Pulmonary artery endothelial cell (primary cell): ENCODE measurements at regions not wholly inside any gene's neighbourhood (a gene's known extent, or its start where the extent isn't known, plus 50 kb on each side); places are given as distances from the start of the nearest gene placed in this dataset.

Experiments used
- DNase-seq: peaks from one replicate; pipeline ENCODE4 v3.0.0-alpha.2; 2011; ENCODE audit warnings: low read depth, low spot score

DNA sequence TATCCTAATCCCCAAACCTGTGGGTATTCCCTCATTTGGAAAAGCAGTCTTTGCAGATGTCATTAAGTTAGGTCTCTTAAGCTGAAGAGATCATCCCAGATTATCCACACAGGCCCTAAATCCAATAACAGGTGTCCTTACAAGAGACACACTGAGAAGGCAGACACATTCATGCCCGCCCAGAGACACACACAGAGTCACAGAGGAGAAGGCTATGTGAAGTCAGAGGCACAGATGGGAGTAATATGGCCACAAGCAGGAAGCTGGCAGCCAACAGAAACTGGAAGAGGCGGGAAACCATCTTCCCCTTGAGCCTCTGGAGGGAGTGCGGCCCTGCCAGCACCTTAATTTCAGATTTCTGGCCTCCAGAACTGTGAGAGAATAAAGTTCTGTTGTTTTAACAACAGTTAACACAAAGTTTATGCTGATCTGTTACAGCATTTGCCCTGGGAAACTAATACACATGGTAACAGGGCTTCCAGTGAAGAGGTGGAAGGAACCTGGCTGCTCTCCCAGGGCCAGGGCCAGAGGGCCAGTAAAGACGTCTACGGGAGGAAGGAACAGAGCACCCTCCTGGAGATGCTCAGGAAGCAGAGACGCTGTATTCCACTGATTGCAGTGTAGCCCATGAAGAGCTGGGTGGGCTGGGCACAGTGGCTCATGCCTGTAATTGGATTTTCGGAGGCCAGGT is 217.5 kb downstream of the GLI2 start:
- no peak for DNase-seq

DNA sequence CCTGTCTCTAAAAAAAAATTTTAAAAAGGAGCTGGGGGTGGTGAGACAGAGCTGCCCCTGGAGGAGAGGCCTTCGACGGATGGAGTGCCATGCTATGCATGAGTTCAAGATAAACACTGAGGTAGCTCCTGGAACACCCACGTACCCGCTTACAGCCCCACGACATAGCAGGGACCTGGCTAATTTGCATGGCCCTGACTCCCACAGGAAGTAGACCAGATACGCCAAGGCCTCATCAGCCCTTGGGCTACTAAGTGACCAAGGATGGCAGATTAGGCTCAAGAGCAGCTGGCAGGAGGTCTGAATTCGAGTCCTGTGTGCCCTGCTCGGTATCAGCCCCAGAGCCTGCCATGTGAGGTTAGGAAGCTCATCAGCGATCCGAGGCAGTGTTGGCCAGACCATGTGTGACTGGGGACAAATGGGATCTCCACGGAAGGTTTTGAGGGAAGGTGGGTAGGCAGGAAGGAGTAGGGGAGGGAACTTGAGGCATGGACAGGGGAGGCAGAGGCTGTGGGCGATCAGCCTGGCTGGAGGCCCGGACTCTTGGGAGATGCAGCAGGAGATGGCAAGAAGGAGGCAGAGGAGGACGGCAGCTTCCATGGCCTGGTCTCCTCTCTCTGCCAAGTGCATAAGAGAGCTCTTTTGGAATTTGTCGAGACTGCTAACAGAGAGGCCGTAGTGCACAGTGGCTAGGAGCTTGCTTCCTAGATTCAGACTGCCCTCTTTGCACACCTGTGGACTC is 218.3 kb downstream of the GLI2 start:
- no peak for DNase-seq

DNA sequence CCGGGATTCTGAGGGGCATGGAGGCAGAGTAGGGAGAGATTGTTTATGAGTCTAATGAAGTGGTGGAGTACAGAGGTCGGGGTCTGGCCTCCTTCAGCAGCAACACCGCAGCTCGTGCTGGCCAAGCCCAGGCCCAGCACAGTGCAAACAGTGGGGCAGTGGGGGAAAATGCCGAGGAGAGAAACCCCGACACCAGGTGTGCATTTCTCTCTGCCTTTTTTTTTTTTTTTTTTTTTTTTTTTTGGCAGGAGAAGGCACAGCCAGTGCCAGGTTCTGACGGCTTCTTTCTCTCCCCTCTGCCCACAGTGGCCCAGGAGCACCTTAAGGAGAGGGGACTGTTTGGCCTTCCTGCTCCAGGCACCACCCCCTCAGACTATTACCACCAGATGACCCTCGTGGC is 219.3 kb downstream of the GLI2 start:
- no peak for DNase-seq

GRCh38 chr2:120955427-120955826 is 219.8 kb downstream of the GLI2 start:
- DNase-seq = no peak

- no peak for DNase-seq
These were observed 221.0 kb downstream of the GLI2 start for GRCh38 chr2:120956486-120957156.

DNA sequence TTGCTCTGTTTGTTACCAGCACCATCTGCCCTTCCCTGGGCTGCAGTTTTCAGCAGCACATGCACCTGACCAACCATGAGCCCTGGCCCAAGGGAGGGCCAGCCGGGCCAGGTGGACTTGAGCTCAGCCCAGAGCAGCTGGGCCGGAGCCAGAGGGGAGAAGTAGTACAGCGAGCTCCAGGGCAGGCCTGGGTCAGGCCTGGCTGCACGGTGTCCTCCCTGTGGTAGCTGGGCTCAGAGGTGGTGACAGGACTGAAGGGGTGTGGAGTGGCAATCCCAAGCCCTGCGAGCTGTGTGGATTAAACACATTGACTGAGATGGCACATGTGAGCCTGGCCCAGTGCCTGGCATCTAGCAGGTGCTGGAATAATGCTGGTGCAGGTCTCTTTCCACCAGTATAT is 222.2 kb downstream of the GLI2 start:
- DNase-seq = no peak

DNA sequence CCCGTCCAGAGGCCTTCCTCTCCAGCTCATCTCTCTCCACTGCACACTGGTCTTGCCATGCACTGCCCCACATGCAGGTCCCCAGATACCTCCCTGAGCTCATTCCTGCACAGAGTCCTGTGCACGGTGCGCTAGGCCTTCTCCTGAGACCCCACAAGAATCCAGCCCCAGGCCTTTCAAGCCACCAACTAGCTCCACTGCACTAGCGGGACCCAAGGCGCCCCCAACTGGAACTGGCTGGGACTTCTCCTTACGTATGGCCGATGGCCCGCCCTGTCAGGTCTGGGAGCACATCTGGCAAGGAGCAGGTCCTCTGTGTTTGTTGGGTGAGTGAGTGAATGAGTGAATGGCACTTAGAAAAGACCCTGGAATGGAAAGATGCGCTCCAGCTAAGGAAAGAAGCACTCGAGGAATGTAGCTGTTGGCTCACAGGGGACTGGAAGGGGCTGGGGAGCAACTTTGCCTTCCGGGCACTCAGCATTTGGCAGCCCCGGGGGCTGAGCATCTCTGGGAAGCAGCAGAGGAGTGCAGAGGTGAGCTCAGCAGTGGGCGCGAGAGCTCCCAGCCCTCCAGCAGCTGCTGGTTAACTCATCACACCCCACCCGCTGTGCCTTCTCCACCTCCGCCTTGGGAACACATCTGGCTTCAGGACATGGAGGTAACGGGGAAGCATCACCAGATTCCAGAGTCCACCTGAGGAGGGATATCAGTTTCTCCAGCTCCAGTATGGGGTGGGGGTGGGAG is 223.1 kb downstream of the GLI2 start:
- DNase-seq = no peak

DNA sequence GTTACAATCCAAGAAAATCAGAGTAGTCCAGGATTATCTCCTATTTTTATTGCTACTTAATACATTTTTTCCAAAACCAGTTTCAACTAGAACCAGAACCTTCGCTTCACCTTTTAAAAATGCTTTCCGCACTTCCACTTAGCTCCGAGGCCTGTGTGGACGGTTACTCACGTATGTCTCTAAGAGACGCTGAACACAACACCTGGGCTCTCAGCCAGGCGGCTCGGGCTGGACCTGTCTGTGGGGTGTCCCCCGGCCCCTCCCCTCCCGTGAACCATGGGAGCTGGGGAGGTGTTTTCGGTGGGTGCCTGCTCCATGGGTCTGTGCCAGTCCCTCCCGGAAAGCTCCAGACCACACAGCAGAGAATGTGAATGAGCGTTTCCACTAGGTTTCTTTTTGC is 223.8 kb downstream of the GLI2 start:
- no peak for DNase-seq

- no peak for DNase-seq
These were observed 225.2 kb downstream of the GLI2 start for GRCh38 chr2:120960770-120961366.

- DNase-seq = no peak
These were observed 225.7 kb downstream of the GLI2 start for GRCh38 chr2:120961396-120961795.

DNA sequence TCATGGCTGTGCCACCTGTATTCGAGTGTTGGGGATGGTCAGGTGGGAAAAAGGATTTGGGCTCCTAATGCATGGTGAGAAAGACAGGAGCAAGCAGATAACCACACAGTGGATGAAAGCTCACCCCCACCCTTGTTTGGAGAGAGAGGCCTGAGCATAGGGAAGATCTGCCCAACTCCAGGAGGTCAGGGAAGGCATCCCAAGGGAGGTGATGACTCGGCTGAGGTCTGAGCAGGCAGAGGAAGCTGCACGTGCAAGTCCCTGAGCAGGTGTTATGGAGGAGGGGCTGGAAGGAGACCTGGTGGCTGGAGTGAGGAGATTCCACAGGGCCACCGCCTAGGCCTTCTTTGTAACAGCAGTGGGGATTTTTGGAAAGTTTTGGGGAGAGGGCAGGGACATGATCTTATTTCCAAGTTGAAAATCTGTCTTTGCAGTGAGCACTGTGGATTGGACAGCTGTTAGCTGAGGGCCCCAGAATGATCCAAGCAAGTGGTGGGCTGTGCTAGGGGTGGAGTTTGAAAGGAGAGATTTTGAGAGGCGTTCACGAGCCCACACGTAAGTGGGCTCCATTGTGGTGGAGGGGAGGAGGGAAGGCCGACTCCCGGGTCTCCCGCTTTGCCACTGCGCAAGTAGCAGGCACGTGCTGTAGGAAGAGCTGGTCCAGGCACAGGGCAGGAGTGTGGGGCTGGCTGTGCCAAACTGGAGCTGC is 228.5 kb downstream of the GLI2 start:
- no peak for DNase-seq

- no peak for DNase-seq
These were observed 229.2 kb downstream of the GLI2 start for GRCh38 chr2:120964819-120965218.

- no peak for DNase-seq
These were observed 231.0 kb downstream of the GLI2 start for GRCh38 chr2:120966510-120967254.

GRCh38 chr2:120968307-120969015 is 232.8 kb downstream of the GLI2 start:
- DNase-seq = no peak

DNA sequence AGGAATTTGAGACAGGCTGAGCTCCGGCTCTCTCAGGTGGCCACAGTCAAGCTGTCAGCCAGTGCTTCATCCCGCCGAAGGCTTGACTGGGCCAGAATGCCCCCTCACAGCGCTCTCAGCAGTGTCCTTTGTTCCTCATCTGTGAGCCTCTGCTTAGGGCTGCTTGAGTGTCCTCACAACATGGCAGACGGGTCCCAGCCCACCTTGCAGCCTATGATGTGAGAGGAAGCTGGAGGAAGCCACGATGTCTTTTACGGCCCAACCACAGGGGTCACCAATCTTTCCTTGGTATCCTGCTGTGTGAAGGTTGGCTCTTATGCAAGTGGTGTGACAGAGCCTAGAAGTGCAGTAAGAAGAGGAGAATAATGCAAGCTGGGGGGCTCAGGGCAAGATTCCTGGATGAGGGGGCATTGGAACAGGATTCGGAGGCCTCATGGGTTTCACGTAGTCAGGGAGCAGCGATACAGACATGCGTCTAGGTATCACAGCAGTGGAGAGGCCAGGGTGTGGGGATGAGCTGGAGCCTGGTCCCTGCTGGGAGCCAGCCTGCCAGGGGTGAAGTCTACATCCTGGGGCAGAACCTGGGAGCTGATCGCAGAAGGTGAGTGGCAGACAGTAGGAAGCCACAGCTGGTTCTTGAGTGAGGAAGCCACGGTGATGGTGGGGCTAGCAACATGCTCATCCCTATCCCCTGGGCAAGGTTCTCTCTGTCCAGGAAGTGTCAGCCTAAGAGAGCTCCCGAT is 234.1 kb downstream of the GLI2 start:
- DNase-seq = no peak

DNA sequence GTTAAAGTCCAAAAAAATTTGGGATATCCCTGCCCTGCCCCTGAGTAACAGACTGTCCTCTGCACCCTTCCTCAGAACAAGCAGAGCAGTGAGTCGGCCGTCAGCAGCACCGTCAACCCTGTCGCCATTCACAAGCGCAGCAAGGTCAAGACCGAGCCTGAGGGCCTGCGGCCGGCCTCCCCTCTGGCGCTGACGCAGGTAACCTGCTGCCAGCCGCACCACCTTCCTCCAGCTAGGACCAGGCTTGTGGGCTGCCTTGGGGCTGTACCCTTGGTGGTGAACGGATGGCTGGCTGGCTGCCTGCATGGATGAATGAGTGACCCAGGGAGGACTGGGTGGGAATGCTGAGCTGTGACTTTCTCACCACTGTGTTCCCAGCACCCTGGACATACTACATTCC is 236.2 kb downstream of the GLI2 start:
- no peak for DNase-seq

- no peak for DNase-seq
These were observed 236.6 kb downstream of the GLI2 start for GRCh38 chr2:120972286-120972685.

DNA sequence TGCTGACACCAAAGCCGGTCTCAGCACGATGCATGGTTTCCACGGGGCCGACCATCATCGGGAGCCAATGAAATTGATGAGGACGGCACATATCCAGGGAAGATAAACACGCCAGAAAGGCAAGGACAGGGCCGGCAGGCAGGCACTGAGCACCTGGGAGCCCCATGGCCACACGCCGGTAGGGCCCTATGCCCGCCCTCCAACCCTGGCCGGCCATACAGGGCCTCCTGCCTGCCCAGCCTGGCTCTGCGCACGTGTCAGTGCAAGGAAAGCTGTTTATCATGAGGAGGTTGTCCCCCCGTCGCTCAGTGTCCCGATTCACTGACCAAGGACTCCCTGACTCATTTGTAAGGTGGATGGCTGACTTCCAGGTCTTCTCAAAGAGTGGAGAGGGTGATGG is 237.5 kb downstream of the GLI2 start:
- no peak for DNase-seq

DNA sequence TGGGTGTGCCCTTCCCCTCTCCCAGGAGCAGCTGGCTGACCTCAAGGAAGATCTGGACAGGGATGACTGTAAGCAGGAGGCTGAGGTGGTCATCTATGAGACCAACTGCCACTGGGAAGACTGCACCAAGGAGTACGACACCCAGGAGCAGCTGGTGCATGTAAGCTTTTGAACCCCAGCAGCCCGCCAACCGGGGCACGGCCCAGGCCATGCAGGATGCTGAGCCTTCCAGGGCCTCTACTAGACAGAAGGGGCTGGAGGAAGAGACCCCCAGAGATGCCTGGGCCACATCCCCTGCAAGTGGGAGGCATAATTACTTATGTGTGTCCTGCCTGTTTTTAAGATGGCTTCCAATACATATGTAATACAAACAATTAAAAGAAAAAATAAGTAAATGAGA is 239.3 kb downstream of the GLI2 start:
- DNase-seq = no peak
